ENCODE measurements at regions not wholly inside any gene's neighbourhood (a gene's known extent, or its start where the extent isn't known, plus 50 kb on each side); places are given as distances from the start of the nearest gene placed in this dataset.

DNA sequence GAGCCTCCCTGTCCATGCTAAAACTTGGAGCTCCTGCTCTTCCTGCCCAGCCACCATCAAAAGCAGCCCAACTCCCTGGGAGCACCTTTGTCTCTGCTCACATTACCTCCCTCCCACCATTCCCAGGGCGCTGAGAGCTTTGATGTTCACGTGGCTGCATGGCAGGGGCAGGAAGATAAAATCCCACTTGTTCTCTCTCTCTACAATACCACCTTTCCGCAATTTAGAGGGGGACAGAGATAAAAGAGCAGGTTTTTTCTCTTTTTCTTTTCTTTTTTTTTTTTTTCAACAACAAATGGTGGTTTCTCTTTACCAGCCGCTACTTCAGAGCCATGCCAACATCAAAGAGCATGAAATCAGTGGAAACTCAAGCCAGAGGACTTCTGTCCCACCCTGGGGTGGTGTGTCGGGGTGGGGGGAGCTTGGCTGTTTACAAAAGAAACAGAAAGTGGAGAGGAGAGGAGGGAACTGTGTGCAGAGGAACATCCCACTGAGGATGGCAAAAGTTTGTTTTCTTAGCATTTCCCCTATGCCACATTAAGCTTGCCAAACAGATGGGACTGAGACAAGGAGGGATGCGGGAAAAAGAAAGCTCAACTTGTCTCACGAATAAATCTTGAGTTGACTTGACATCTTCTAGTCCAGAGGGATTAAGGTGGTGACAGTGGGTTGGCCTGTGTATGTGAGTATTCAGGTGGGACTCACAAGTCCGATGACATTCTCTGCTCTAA is 103.7 kb upstream of the NUDT4 start:
- TF ChIP-seq JUN (IDR thresholded peaks at IDR 0.05; ENCODE audit: low read depth, low read length): no peak
- TF ChIP-seq, protein P1, sequence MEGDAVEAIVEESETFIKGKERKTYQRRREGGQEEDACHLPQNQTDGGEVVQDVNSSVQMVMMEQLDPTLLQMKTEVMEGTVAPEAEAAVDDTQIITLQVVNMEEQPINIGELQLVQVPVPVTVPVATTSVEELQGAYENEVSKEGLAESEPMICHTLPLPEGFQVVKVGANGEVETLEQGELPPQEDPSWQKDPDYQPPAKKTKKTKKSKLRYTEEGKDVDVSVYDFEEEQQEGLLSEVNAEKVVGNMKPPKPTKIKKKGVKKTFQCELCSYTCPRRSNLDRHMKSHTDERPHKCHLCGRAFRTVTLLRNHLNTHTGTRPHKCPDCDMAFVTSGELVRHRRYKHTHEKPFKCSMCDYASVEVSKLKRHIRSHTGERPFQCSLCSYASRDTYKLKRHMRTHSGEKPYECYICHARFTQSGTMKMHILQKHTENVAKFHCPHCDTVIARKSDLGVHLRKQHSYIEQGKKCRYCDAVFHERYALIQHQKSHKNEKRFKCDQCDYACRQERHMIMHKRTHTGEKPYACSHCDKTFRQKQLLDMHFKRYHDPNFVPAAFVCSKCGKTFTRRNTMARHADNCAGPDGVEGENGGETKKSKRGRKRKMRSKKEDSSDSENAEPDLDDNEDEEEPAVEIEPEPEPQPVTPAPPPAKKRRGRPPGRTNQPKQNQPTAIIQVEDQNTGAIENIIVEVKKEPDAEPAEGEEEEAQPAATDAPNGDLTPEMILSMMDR (IDR thresholded peaks at IDR 0.05; ENCODE audit: control extremely low read depth in 1 of 3, insufficient read depth in 1 of 3, low read depth in 1 of 3, low read length in 3 of 3): no peak
- no peak for TF ChIP-seq SP1 (IDR thresholded peaks at IDR 0.05; ENCODE audit: low read depth, low read length)
- TF ChIP-seq ZNF274 (IDR thresholded peaks at IDR 0.05; ENCODE audit: borderline replicate concordance, extremely low read depth, low read length): no peak
- no peak for TF ChIP-seq RAD21 (IDR thresholded peaks at IDR 0.05 in 1 of 2, conservative IDR thresholded peaks at IDR 0.05 in 1 of 2; ENCODE audit: low read depth in 2 of 2, low read length in 2 of 2)

Data from H1 (cell line).